Breast epithelium (tissue), 4 donors: ENCODE measurements at regions not wholly inside any gene's neighbourhood (a gene's known extent, or its start where the extent isn't known, plus 50 kb on each side); places are given as distances from the start of the nearest gene placed in this dataset.

ENCODE experiments used
- DNase-seq, 2 donors: peaks; one replicate each; pipeline ENCODE4 v3.0.0-alpha.2; 2019; ENCODE audit warnings: low spot score in 2 of 2
- H3K27ac ChIP-seq, 2 donors: fragments of 200-600 bp; sonication (generic) in 1 of 2; one replicate each; pipeline ENCODE4 v1.5.1; 2016 to 2019; ENCODE audit warnings: mild to moderate bottlenecking in 1 of 2
- H3K27me3 ChIP-seq, 2 donors: fragments of 200-600 bp; sonication (generic) in 1 of 2; one replicate each; pipeline versions ENCODE4 v1.5.1 to v1.6.0; 2017 to 2019; ENCODE audit warnings: control low read depth in 1 of 2, mild to moderate bottlenecking in 1 of 2
- H3K36me3 ChIP-seq: fragments of 200-600 bp; one replicate; pipeline ENCODE4 v1.5.1; 2019
- H3K4me1 ChIP-seq, 2 donors: fragments of 200-600 bp; sonication (generic); one replicate each; pipeline ENCODE4 v1.5.1; 2016 to 2019; ENCODE audit warnings: control low read depth in 1 of 2
- H3K4me3 ChIP-seq, 3 donors: fragments of 200-600 bp; sonication (generic); 1 replicate in 2 of 3; 2 replicates in 1 of 3; pipeline ENCODE4 v1.5.1; 2016 to 2019; ENCODE audit warnings: mild to moderate bottlenecking in 3 of 3, moderate library complexity in 2 of 3
- H3K9me3 ChIP-seq, 2 donors: fragments of 200-600 bp; sonication (generic) in 1 of 2; one replicate each; pipeline ENCODE4 v1.5.1; 2016 to 2019; ENCODE audit warnings: control low read depth in 1 of 2
- POLR2A ChIP-seq: fragments of 450-650 bp; IDR thresholded peaks from one replicate; pipeline ENCODE4 v1.6.1; 2016; ENCODE audit warnings: antibody characterized with exemption, mild to moderate bottlenecking, moderate library complexity
- POLR2AphosphoS5 ChIP-seq, 3 donors: sonication (generic); formaldehyde crosslinking; IDR thresholded peaks; one replicate each; pipeline ENCODE4 v1.6.1; 2017; ENCODE audit warnings: antibody characterized with exemption in 3 of 3
- intact Hi-C: fragments of 100-400 bp; cut with DNase I; formaldehyde crosslinking; loops from one replicate; pipeline ENCODE4 v1.15.1; 2023; ENCODE audit warnings: low total_unique reads
- TF ChIP-seq, protein P1 (sequence below), 3 donors: fragments of 450-650 bp; IDR thresholded peaks; one replicate each; pipeline ENCODE4 v1.5.1; 2016 to 2017; ENCODE audit warnings: antibody characterized with exemption in 3 of 3, mild to moderate bottlenecking in 3 of 3, moderate library complexity in 3 of 3

DNA sequence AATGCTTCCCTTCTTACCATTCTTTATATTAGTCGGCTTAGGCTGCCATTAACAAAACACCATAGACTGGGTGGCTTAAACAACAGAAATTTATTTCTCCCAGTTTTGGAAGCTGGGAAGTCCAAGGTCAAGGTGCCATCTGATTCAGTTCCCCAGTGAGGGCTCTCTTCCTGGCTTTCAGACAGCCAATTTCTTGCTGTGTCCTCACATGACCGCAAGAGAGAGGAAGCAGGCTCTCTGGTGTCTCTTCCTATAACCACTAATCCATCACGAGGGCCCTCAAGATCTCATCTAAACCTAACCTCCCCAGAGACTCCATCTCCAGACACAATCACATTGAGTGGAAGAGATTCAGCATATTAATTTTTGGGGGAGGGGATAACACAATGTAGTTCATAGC, 193.0 kb upstream of the SGK1 start:
- DNase-seq: no peak

DNA sequence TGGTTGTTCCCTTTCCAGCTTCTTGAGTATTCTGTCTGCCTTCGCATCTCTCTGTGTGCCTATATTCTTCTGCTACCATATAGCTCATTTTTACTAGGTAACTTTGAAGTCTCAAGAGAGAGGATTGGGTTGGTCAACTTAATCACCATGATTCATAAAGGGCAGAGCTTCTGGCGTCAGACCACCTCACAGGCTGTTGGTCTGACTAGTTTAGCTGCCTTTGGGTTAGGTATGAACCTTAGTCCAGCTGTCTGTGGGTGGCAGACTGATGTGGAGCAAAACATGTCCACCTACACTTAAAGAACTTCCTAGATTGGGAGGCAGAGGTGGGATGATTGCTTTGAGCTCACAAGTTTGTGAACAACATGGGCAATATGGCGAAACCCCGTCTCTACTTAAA, 192.2 kb upstream of the SGK1 start:
- intact Hi-C loops: no loop called here
- H3K4me1 ChIP-seq: no peaks in the 10 kb centered on the region
- no peaks in the 10 kb centered on the region for H3K9me3 ChIP-seq
- no peaks in the 10 kb centered on the region for H3K27me3 ChIP-seq
- no peak overlapping the region for H3K4me3 ChIP-seq
- H3K36me3 ChIP-seq: no peaks in the 10 kb centered on the region
- no peak for TF ChIP-seq POLR2A
- TF ChIP-seq POLR2AphosphoS5 (IDR thresholded peaks at IDR 0.05): no peak
- TF ChIP-seq, protein P1, sequence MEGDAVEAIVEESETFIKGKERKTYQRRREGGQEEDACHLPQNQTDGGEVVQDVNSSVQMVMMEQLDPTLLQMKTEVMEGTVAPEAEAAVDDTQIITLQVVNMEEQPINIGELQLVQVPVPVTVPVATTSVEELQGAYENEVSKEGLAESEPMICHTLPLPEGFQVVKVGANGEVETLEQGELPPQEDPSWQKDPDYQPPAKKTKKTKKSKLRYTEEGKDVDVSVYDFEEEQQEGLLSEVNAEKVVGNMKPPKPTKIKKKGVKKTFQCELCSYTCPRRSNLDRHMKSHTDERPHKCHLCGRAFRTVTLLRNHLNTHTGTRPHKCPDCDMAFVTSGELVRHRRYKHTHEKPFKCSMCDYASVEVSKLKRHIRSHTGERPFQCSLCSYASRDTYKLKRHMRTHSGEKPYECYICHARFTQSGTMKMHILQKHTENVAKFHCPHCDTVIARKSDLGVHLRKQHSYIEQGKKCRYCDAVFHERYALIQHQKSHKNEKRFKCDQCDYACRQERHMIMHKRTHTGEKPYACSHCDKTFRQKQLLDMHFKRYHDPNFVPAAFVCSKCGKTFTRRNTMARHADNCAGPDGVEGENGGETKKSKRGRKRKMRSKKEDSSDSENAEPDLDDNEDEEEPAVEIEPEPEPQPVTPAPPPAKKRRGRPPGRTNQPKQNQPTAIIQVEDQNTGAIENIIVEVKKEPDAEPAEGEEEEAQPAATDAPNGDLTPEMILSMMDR (IDR thresholded peaks at IDR 0.05): no peak
- H3K27ac ChIP-seq: no peak overlapping the region
- no peak for DNase-seq

More for the DNA sequence above, 193.0 kb upstream of the SGK1 start:
- H3K4me1 ChIP-seq: no peaks in the 10 kb centered on the region
- H3K27ac ChIP-seq: no peak overlapping the region
- no peaks in the 10 kb centered on the region for H3K27me3 ChIP-seq
- H3K36me3 ChIP-seq: no peaks in the 10 kb centered on the region
- no peak for TF ChIP-seq POLR2A
- TF ChIP-seq, protein P1 (IDR thresholded peaks at IDR 0.05): no peak
- no peak for TF ChIP-seq POLR2AphosphoS5 (IDR thresholded peaks at IDR 0.05)
- no peak overlapping the region for H3K4me3 ChIP-seq
- intact Hi-C loops: no loop called here
- H3K9me3 ChIP-seq: no peaks in the 10 kb centered on the region

DNA sequence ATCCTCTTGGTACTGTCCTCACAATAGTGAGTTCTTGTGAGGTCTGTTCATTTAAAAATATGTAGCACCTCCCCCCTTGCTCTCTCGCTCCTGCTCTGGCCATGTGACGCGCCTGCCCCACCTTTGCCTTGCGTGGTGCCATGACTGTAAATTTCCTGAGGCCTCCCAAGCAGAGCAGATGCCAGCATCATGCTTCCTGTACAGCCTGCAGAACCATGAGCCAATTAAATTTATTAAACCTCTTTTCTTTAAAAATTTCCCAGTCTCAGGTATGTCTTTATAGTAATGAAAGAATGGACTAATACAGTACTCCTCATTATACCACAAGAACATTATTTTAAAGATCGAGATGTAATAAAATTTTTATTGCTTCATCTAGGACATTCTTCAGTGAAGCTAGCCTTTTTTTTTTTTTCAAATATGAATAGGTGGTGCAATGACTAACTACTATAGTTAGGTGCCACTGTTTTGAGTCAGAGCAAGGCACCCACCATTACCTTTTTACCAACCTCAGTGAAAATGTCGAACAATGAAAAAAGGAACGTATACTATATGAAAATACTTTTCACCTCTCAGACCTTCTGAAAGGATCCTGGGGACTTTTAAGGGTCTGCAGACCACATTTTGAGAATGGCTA, 191.1 kb upstream of the SGK1 start:
- intact Hi-C loops: no loop called here
- DNase-seq: no peak
- no peak overlapping the region for H3K27ac ChIP-seq

DNA sequence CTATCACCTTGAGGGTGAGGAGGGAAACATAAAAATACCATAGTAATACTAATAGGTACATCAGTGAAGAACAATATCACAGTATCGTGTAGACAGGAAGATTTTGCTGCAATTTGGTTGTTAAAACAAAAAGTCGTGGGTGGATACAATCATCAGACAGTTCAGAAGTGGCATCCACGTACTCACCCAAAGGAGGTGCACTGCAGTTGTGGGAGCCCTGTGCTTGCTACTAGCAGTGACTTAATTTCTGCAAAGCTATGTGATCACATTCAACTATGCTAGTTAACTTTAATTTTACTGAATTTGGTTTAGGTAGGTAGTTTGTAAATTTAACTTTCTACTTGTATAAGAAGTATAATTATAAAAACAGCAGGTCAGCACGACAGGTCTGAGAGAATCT, 188.2 kb upstream of the SGK1 start:
- Histone ChIP-seq H3K36me3 (no peaks in the 10 kb centered on the region), H3K9me3 (no peaks in the 10 kb centered on the region), H3K4me1 (no peaks in the 10 kb centered on the region), H3K4me3 (no peak overlapping the region), H3K27me3 (no peaks in the 10 kb centered on the region), H3K27ac (no peak overlapping the region)
- DNase-seq: no peak
- TF ChIP-seq POLR2AphosphoS5 (IDR thresholded peaks at IDR 0.05): no peak
- TF ChIP-seq, protein P1 (IDR thresholded peaks at IDR 0.05): no peak
- no peak for TF ChIP-seq POLR2A
- intact Hi-C loops: no loop called here

More for the DNA sequence above, 191.1 kb upstream of the SGK1 start:
- Histone ChIP-seq H3K27me3 (no peaks in the 10 kb centered on the region), H3K4me3 (no peak overlapping the region), H3K36me3 (no peaks in the 10 kb centered on the region), H3K9me3 (no peaks in the 10 kb centered on the region), H3K4me1 (no peaks in the 10 kb centered on the region)
- no peak for TF ChIP-seq POLR2AphosphoS5 (IDR thresholded peaks at IDR 0.05)
- no peak for TF ChIP-seq POLR2A
- TF ChIP-seq, protein P1 (IDR thresholded peaks at IDR 0.05): no peak

DNA sequence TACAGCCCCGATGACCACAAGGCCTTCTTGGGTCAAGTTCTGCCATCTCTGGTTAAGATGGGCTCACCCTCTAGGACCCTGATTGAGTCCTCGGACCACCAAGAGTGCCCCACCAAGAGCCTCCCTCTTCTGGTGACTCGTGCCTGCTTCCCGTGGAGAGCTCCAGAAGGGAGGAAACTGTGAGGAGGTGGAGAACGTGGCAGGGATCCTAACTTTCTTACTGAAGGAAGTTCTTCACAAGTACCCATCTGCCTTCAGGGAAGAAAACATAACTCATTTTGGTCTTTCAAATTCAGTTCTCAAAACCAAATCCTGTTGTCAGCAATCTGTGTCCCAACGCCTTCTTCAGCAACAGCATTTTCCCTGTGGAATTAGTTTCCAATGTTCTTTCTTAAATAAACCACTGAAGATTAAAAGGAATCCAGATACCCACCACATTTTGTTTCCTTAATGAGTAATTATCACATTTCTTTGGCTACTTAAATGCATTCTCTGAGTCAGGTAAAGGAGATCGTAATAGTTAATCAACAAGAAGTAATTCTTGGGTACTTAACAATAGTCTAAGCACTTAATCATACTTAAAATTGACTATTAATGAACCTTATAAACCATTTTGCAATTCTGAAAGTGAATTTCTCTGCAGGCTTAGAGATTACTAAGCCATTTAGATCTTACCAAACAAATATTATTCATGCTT, 185.8 kb upstream of the SGK1 start:
- no peaks in the 10 kb centered on the region for H3K27me3 ChIP-seq
- H3K9me3 ChIP-seq: no peaks in the 10 kb centered on the region
- intact Hi-C loops: no loop called here
- DNase-seq: peak in 1 of 2 donors; percentile 46
- peak overlapping the region in 1 of 3 donors; percentile 6 for H3K4me3 ChIP-seq
- H3K27ac ChIP-seq: peak overlapping the region; percentile 71 to 85
- TF ChIP-seq, protein P1 (IDR thresholded peaks at IDR 0.05): no peak
- TF ChIP-seq POLR2AphosphoS5 (IDR thresholded peaks at IDR 0.05) (no peak), POLR2A (no peak)
- no peaks in the 10 kb centered on the region for H3K36me3 ChIP-seq
- no peaks in the 10 kb centered on the region for H3K4me1 ChIP-seq
